ENCODE measurements at regions not wholly inside any gene's neighbourhood (a gene's known extent, or its start where the extent isn't known, plus 50 kb on each side); places are given as distances from the start of the nearest gene placed in this dataset.

DNA sequence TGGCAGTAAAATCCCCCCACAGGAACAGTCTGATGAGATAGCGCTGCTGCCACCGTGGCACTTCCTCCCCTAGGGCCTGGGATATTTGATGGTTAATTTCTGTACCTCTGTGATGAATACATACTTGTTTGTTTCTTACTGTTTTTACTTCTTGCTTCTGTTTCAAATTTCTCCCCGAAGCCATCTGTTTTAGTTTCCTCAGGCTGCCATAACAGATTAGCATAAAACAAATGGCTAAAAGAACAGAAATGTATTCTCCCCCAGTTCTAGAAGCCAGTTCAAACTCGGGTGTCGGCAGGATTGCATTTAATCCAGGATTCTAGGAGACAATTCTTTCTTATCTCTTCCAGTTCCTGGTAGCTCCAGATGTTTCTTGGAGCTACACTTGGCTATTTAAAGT is 435.9 kb downstream of the DSEL start:
- TF ChIP-seq, protein P1, sequence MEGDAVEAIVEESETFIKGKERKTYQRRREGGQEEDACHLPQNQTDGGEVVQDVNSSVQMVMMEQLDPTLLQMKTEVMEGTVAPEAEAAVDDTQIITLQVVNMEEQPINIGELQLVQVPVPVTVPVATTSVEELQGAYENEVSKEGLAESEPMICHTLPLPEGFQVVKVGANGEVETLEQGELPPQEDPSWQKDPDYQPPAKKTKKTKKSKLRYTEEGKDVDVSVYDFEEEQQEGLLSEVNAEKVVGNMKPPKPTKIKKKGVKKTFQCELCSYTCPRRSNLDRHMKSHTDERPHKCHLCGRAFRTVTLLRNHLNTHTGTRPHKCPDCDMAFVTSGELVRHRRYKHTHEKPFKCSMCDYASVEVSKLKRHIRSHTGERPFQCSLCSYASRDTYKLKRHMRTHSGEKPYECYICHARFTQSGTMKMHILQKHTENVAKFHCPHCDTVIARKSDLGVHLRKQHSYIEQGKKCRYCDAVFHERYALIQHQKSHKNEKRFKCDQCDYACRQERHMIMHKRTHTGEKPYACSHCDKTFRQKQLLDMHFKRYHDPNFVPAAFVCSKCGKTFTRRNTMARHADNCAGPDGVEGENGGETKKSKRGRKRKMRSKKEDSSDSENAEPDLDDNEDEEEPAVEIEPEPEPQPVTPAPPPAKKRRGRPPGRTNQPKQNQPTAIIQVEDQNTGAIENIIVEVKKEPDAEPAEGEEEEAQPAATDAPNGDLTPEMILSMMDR (IDR thresholded peaks at IDR 0.05): no peak
- no peak for TF ChIP-seq POLR2AphosphoS5 (IDR thresholded peaks at IDR 0.05)
